ENCODE measurements at regions not wholly inside any gene's neighbourhood (a gene's known extent, or its start where the extent isn't known, plus 50 kb on each side); places are given as distances from the start of the nearest gene placed in this dataset.

GRCh38 chr19:30153326-30154210, 211.5 kb downstream of the URI1 start:
- no peak for DNase-seq (ENCODE audit: low spot score)

- no peak for DNase-seq (ENCODE audit: low spot score)
Measured at GRCh38 chr19:30154410-30154809, 212.4 kb downstream of the URI1 start.

- no peak for DNase-seq (ENCODE audit: low spot score)
Measured at GRCh38 chr19:30155381-30156200, 213.6 kb downstream of the URI1 start.

GRCh38 chr19:30156646-30157045, 214.6 kb downstream of the URI1 start:
- DNase-seq (ENCODE audit: low spot score) = no peak

- no peak for DNase-seq (ENCODE audit: low spot score)
Measured at GRCh38 chr19:30158067-30158892, 213.9 kb upstream of the ZNF536 start.

GRCh38 chr19:30158893-30159245, 213.3 kb upstream of the ZNF536 start:
- no peak for DNase-seq (ENCODE audit: low spot score)

- DNase-seq (ENCODE audit: low spot score) = no peak
Measured at GRCh38 chr19:30159636-30160035, 212.5 kb upstream of the ZNF536 start.

GRCh38 chr19:30160426-30160825, 211.8 kb upstream of the ZNF536 start:
- no peak for DNase-seq (ENCODE audit: low spot score)

GRCh38 chr19:30161021-30161655, 211.0 kb upstream of the ZNF536 start:
- no peak for DNase-seq (ENCODE audit: low spot score)

- no peak for DNase-seq (ENCODE audit: low spot score)
Measured at GRCh38 chr19:30161770-30162169, 210.4 kb upstream of the ZNF536 start.

- DNase-seq (ENCODE audit: low spot score) = no peak
Measured at GRCh38 chr19:30162718-30163117, 209.5 kb upstream of the ZNF536 start.

- DNase-seq (ENCODE audit: low spot score) = no peak
Measured at GRCh38 chr19:30163663-30164062, 208.5 kb upstream of the ZNF536 start.

- no peak for DNase-seq (ENCODE audit: low spot score)
Measured at GRCh38 chr19:30165228-30165813, 206.9 kb upstream of the ZNF536 start.

- no peak for DNase-seq (ENCODE audit: low spot score)
Measured at GRCh38 chr19:30167206-30167868, 204.8 kb upstream of the ZNF536 start.

- DNase-seq (ENCODE audit: low spot score) = no peak
Measured at GRCh38 chr19:30167976-30168635, 204.1 kb upstream of the ZNF536 start.

GRCh38 chr19:30168760-30169159, 203.4 kb upstream of the ZNF536 start:
- DNase-seq (ENCODE audit: low spot score) = no peak

- no peak for DNase-seq (ENCODE audit: low spot score)
Measured at GRCh38 chr19:30169196-30169900, 202.8 kb upstream of the ZNF536 start.

GRCh38 chr19:30170081-30170480, 202.1 kb upstream of the ZNF536 start:
- DNase-seq (ENCODE audit: low spot score) = no peak

- DNase-seq (ENCODE audit: low spot score) = no peak
Measured at GRCh38 chr19:30170495-30171137, 201.6 kb upstream of the ZNF536 start.
